ENCODE measurements at regions not wholly inside any gene's neighbourhood (a gene's known extent, or its start where the extent isn't known, plus 50 kb on each side); places are given as distances from the start of the nearest gene placed in this dataset.

GRCh38 chr6:40753675-40754448 is 166.7 kb upstream of the LRFN2 start:
- no peak for DNase-seq (ENCODE audit: low spot score)

GRCh38 chr6:40753048-40753447 is 165.9 kb upstream of the LRFN2 start:
- no peak for DNase-seq (ENCODE audit: low spot score)

GRCh38 chr6:40744835-40745234 is 157.7 kb upstream of the LRFN2 start:
- no peak for DNase-seq (ENCODE audit: low spot score)

GRCh38 chr6:40743690-40744446 is 156.7 kb upstream of the LRFN2 start:
- DNase-seq (ENCODE audit: low spot score) = no peak

- no peak for DNase-seq (ENCODE audit: low spot score)
These were observed 156.1 kb upstream of the LRFN2 start for GRCh38 chr6:40743226-40743625.

- no peak for DNase-seq (ENCODE audit: low spot score)
These were observed 153.4 kb upstream of the LRFN2 start for GRCh38 chr6:40740518-40740917.

GRCh38 chr6:40738551-40739193 is 151.5 kb upstream of the LRFN2 start:
- DNase-seq (ENCODE audit: low spot score) = no peak

GRCh38 chr6:40735521-40735920 is 148.4 kb upstream of the LRFN2 start:
- no peak for DNase-seq (ENCODE audit: low spot score)

- DNase-seq (ENCODE audit: low spot score) = no peak
These were observed 148.0 kb upstream of the LRFN2 start for GRCh38 chr6:40735121-40735520.

GRCh38 chr6:40734607-40735006 is 147.4 kb upstream of the LRFN2 start:
- DNase-seq (ENCODE audit: low spot score) = no peak

GRCh38 chr6:40733770-40734396 is 146.7 kb upstream of the LRFN2 start:
- DNase-seq (ENCODE audit: low spot score) = no peak

GRCh38 chr6:40733290-40733689 is 146.1 kb upstream of the LRFN2 start:
- DNase-seq (ENCODE audit: low spot score) = no peak

- no peak for DNase-seq (ENCODE audit: low spot score)
These were observed 145.7 kb upstream of the LRFN2 start for GRCh38 chr6:40732878-40733277.

GRCh38 chr6:40728643-40729042 is 141.5 kb upstream of the LRFN2 start:
- DNase-seq (ENCODE audit: low spot score) = no peak

- no peak for DNase-seq (ENCODE audit: low spot score)
These were observed 140.1 kb upstream of the LRFN2 start for GRCh38 chr6:40727271-40727670.

- DNase-seq (ENCODE audit: low spot score) = no peak
These were observed 139.7 kb upstream of the LRFN2 start for GRCh38 chr6:40726853-40727252.

- DNase-seq (ENCODE audit: low spot score) = no peak
These were observed 138.2 kb upstream of the LRFN2 start for GRCh38 chr6:40725390-40725789.

GRCh38 chr6:40724886-40725285 is 137.7 kb upstream of the LRFN2 start:
- no peak for DNase-seq (ENCODE audit: low spot score)

GRCh38 chr6:40723967-40724366 is 136.8 kb upstream of the LRFN2 start:
- DNase-seq (ENCODE audit: low spot score) = no peak

GRCh38 chr6:40722553-40723258 is 135.5 kb upstream of the LRFN2 start:
- peak; percentile 32 for DNase-seq (ENCODE audit: low spot score)

- DNase-seq (ENCODE audit: low spot score) = no peak
These were observed 134.9 kb upstream of the LRFN2 start for GRCh38 chr6:40722091-40722490.

All from HuH-7.5 (cell line).